AG09309 (cell line): ENCODE measurements at regions not wholly inside any gene's neighbourhood (a gene's known extent, or its start where the extent isn't known, plus 50 kb on each side); places are given as distances from the start of the nearest gene placed in this dataset.

Source experiments
- DNase-seq: peaks from one replicate; pipeline ENCODE4 v3.0.0-alpha.2; 2010; ENCODE audit warnings: low read depth
- H3K4me3 ChIP-seq: 2 replicates; pipeline ENCODE4 v1.5.1; 2011; ENCODE audit warnings: mild to moderate bottlenecking, low read depth, low read length, moderate library complexity; ENCODE audit not compliant: control insufficient read depth
- TF ChIP-seq, protein P1 (sequence below): IDR thresholded peaks from 2 replicates; pipeline ENCODE4 v1.5.1; 2011; ENCODE audit warnings: mild to moderate bottlenecking, low read depth, low read length, inconsistent platforms; ENCODE audit not compliant: insufficient read depth, control insufficient read depth; ENCODE audit errors: missing control alignments

DNA sequence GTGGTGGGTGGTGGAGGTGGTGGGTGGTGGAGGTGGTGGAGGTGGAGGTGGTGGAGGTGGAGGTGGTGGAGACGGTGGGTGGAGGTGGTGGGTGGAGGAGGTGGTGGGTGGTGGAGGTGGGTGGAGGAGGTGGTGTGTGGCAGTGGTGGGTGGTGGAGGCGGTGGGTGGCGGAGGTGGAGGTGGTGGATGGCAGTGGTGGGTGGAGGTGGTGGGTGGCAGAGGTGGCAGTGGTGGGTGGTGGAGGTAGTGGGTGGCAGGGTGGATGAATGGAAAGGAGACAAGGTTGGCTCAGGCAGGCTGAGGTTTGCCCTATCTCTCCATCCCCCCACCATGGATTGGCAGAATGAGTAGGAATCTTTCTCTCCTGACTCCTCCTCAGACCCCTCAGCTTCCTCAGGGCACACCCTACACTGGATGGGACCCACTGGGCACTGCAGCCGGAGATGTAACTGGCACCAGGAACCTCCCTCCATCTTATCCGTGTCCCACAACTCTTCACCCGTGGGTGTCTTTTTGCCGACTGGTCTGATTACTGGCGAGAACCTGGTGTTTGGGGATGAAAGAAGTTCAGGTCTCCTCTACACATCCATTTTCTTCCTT lies 166.3 kb downstream of the C9orf50 start:
- DNase-seq, result no peak
- TF ChIP-seq, protein P1, sequence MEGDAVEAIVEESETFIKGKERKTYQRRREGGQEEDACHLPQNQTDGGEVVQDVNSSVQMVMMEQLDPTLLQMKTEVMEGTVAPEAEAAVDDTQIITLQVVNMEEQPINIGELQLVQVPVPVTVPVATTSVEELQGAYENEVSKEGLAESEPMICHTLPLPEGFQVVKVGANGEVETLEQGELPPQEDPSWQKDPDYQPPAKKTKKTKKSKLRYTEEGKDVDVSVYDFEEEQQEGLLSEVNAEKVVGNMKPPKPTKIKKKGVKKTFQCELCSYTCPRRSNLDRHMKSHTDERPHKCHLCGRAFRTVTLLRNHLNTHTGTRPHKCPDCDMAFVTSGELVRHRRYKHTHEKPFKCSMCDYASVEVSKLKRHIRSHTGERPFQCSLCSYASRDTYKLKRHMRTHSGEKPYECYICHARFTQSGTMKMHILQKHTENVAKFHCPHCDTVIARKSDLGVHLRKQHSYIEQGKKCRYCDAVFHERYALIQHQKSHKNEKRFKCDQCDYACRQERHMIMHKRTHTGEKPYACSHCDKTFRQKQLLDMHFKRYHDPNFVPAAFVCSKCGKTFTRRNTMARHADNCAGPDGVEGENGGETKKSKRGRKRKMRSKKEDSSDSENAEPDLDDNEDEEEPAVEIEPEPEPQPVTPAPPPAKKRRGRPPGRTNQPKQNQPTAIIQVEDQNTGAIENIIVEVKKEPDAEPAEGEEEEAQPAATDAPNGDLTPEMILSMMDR, result no peak
- no peak overlapping the region for H3K4me3 ChIP-seq

DNA sequence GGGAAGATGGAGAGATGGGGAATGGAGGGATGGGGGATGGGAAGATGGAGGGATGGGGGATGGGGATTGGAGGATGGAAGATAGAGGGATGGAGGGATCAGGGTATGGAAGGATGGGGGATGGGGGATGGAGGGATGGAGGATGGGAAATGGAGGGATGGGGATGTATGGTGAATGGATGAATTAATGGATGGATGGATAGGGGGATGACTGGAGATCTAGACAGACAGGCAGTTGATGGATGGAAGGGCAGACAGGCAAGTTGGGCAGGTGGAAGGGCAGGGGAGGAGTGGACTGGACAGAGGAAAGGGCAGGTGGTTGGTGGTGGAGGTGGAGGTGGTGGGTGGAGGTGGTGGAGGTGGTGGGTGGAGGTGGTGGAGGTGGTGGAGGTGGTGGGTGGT lies 167.2 kb downstream of the C9orf50 start:
- no peak overlapping the region for H3K4me3 ChIP-seq
- DNase-seq, result no peak
- TF ChIP-seq, protein P1, result no peak

DNA sequence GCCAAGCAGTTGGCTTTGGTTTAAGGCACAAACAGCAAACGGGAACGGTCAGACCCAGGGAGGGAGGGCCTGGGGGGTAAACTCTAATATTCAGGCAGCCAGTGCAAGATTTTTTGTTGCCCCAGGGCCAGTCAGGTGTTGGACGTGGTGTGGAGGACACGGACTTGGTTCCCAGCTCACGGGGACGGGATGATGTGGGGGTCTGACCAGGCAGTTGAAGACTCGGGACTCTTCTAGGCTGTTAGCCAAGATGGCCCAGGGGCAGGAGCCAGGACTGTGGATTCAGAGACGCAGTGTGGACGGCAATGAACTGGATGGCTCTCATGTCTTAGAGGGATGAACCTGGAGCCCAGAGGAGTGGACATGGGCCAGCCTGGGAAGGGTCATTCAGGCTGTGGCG lies 169.2 kb downstream of the C9orf50 start:
- DNase-seq, result no peak
- TF ChIP-seq, protein P1, result no peak
- H3K4me3 ChIP-seq, result no peak overlapping the region

DNA sequence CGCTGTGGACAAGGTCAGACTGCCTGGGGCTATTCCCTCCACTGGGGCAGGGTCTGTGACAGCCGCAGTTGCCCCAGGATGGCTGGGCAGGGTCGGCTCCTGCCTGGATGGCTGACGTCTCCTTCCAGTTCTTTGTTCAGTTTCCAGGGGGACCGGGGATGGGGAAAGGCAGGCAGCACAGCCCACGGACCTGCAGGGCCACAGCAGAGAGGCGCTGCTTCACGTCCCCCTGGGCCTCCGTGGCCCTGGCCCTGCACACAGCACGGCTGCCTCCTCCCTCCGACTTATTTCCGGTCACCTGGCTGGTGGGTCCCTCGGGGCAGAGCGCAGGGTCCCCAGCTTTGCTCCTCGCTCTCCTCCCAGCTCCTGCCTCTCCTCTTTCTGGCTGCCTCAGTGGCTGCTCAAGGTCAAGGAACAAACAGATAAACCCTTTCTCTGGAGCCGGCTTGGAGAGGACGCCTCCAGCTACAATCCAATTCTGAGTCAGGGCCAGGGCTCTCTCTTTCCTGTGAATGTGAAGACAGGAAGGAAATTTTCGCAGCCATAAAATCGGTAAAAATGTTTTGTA lies 169.7 kb downstream of the C9orf50 start:
- TF ChIP-seq, protein P1, result no peak
- H3K4me3 ChIP-seq, result no peak overlapping the region
- no peak for DNase-seq

DNA sequence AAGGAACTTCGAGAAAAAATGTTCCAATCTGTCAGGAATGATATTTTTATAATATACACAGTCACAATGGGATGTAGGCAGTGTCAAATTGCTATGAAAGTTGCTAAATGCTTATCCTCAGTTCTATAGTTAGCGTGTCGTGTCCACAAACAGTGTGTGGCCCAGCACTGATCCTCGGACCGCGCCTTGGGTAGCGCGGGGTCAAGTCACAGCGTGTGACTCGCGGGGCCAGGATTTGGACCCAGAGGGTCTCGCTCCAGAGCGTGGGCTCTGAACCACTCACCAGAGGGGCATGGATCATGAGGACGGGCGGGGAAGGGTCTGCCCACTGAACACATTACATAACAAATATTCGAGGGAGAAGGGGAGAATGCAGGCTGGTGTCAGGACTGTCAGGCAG lies 171.8 kb downstream of the C9orf50 start:
- no peak overlapping the region for H3K4me3 ChIP-seq
- TF ChIP-seq, protein P1, result no peak
- no peak for DNase-seq

DNA sequence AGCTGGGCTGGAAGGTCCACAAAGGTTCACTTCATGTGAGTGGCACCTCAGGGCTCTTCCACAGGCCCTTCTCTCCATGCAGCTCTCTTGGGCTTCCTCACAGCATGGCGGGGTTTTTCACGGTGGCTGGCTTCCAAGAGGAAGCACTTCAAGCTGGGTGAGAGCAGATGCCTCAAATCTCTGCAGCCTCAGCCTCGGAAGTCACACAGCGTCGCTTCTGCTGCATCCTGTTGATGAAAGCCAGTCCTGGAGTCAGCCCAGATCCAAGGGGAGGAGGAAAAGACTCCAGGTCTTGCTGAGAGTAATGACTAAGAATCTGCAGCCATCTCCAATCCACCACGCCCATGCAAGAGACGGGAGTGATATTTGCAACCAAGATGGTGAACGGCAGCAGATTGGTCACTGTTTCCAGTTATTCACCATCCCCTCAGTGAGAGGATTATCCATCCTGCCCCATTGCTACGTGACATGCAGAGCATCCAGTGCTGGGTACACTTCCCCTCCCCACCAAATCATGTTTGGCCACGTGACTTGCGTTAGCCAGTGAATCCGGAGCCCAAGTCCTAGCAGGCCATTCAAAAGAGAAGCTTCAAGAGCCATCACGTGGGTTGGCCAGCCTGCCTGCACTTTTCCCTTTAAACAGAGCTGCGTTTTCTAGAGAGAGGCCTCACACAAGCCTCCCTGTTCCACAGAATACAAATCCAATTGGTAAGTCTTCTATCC lies 173.9 kb downstream of the C9orf50 start:
- TF ChIP-seq, protein P1, result no peak
- H3K4me3 ChIP-seq, result no peak overlapping the region
- DNase-seq, result no peak
